LNCaP clone FGC (cell line): ENCODE measurements at regions not wholly inside any gene's neighbourhood (a gene's known extent, or its start where the extent isn't known, plus 50 kb on each side); places are given as distances from the start of the nearest gene placed in this dataset.
"Not testable (repeated sequence)": the region's sequence is repeated elsewhere in the genome, so short reads cannot be mapped to it uniquely, and the experiment has no call there.

Source experiments
- DNase-seq: peaks from one replicate; pipeline ENCODE4 v3.0.0-alpha.2; 2011; ENCODE audit warnings: low read depth
- H3K4me3 ChIP-seq: 2 replicates; pipeline ENCODE4 v1.5.1; 2011; ENCODE audit warnings: mild to moderate bottlenecking, low read depth, low read length, control low read depth
- TF ChIP-seq, protein P1 (sequence below): IDR thresholded peaks from 2 replicates; pipeline ENCODE4 v1.5.1; 2012; ENCODE audit warnings: mild to moderate bottlenecking; ENCODE audit not compliant: control insufficient read depth, insufficient read depth; ENCODE audit errors: extremely low read depth

DNA sequence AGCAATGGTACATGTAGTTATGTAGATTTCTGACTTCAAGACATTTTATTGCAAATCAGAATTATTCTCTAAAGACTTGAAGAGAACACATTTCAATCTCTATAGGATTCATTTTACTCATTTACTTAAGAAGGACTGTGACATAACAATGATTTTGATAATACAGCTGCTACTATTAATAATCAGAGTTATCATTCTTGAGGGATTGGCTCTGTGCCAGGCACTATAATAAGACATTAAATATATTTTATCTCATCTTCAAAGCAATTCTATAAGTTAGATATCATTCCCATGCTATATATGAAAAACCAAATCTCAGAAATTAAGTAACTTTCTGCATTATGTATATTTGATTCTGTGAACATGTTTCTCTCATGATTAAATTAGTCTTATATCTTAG is 103.7 kb upstream of the CALCR start:
- DNase-seq, result no peak
- TF ChIP-seq, protein P1, sequence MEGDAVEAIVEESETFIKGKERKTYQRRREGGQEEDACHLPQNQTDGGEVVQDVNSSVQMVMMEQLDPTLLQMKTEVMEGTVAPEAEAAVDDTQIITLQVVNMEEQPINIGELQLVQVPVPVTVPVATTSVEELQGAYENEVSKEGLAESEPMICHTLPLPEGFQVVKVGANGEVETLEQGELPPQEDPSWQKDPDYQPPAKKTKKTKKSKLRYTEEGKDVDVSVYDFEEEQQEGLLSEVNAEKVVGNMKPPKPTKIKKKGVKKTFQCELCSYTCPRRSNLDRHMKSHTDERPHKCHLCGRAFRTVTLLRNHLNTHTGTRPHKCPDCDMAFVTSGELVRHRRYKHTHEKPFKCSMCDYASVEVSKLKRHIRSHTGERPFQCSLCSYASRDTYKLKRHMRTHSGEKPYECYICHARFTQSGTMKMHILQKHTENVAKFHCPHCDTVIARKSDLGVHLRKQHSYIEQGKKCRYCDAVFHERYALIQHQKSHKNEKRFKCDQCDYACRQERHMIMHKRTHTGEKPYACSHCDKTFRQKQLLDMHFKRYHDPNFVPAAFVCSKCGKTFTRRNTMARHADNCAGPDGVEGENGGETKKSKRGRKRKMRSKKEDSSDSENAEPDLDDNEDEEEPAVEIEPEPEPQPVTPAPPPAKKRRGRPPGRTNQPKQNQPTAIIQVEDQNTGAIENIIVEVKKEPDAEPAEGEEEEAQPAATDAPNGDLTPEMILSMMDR, result no peak
- no peak overlapping the region for H3K4me3 ChIP-seq

DNA sequence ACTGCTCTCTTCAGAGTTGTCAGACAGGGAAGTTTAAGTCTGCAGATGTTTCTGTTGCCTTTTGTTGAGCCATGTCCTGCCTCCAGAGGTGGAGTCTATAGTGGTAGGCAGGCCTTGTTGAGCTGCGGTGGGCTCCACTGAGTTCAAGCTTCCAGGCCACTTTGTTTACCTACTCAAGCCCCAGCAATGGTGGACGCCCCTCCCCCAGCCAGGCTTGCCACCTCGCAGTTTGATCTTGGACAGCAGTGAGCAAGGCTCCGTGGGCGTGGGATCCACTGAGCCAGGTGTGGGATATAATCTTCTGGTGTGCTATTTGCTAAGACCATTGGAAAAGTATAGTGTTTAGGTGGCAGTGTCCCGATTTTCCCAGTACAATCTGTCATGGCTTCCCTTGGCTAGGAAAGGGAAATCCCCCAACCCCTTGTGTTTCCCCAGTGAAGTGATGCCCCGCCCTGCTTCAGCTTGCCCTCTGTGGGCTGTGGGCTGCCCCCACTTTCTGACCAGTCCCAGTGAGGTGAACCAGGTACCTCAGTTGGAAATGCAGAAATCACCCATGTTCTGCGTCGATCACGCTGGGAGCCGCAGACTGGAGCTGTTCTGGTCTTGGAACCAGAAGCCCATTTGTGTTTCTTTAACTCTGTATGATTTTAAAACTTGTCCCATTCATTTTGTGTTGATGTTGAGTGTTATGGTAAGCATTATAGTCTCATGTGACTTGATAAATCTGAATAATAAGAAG is 89.2 kb upstream of the CALCR start:
- no peak overlapping the region for H3K4me3 ChIP-seq
- DNase-seq, result no peak
- TF ChIP-seq, protein P1, result no peak

DNA sequence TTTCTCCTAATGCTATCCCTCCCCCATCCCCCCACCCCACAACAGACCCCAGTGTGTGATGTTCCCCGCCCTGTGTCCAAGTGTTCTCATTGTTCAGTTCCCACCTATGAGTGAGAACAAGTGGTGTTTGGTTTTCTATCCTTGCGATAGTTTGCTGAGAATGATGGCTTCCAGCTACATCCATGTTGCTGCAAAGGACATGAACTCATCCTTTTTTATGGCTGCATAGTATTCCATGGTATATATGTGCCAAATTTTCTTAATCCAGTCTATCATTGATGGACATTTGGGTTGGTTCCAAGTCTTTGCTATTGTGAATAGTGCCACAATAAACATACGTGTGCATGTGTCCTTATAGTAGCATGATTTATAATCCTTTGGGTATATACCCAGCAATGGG is 83.6 kb upstream of the CALCR start:
- H3K4me3 ChIP-seq, DNase-seq: not testable (repeated sequence)

DNA sequence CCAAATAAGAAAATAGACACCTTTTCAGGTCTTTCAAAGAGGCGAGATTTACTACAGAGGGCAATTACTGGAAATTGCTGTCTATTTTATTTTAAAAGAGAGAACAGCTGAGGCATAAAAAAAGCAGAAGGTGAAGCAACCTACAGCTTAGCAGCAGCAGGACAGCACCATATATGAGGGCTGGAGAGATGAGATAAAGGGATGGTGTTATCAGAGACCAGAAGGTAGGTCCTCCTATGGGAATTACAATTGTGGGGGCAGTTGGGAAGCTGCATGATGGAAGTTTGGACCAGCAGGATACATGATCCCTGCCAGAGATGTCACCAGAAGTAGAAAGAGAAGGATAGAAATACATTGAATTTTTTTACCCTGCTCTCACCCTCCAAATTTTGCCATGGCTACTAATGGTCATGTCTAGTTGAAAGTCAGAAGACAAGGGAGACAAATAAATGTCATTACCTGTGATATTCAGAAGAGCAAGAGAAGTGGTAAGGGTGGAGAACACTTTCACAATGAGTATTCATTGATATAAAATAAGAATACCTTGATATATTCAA is 77.2 kb upstream of the CALCR start:
- no peak for DNase-seq
- TF ChIP-seq, protein P1, result no peak
- H3K4me3 ChIP-seq, result no peak overlapping the region

DNA sequence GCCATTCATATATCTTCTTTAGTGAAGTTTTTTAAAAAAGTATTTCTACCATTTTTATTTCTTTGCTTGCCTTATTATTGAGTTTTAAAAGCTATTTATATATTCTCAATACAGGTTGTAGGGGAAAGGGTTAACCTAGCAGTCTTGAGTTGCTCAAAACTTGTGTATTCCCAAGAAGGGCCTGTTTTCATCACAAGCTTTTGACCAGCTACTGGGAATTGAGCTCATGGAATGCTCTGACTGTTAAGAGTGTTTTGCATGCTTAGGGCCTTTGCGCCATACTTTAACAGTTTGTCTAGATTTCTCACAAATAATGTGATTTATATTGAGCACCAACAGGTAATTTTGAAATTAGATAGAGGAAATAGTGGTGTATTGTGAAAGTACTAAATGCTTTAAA is 72.0 kb upstream of the CALCR start:
- TF ChIP-seq, protein P1, result no peak
- no peak overlapping the region for H3K4me3 ChIP-seq

DNA sequence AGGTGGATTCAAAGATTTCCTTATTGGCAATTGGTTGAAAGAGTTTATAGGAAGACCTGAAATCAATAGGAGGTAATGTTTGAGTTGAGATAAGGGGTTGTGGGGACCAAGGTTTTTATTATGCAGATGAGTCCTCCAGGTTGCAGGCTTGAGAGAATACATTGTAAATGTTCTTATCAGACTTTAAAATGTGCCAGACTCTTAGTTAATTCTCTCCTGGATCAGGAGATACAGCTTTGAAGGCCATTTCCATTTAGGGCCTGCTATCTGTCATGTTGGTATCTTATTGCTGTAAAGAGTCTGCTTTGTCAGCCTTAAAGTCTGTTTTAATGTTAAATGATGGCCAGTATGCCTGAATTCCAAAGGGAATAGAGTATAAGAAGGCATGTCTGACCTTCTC is 61.8 kb upstream of the CALCR start:
- TF ChIP-seq, protein P1, result no peak
- no peak for DNase-seq
- no peak overlapping the region for H3K4me3 ChIP-seq

More for the DNA sequence above, 72.0 kb upstream of the CALCR start:
- no peak for DNase-seq

DNA sequence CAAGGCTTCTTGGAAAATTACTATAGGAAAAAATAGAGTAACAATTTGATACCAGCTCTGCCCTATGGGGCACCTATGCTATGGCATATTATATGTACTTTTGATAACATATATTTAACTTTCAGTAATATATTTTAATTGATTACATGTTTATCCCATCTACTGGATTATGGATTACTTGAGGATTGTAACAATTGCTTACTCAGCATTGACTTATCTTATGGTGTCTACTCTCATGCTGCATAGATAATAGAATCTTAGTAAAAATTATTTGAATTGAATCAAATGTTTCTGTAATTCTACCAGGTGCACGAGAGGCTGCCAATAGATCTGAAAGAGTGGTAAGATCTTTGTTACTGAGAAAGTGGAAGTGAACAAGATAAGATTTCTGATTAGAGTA is 57.8 kb upstream of the CALCR start:
- TF ChIP-seq, protein P1, result no peak
- no peak for DNase-seq

More for the DNA sequence above, 57.8 kb upstream of the CALCR start:
- no peak overlapping the region for H3K4me3 ChIP-seq
